H1 (cell line): ENCODE measurements at regions not wholly inside any gene's neighbourhood (a gene's known extent, or its start where the extent isn't known, plus 50 kb on each side); places are given as distances from the start of the nearest gene placed in this dataset.
A peak's percentile ranks its signal among the peaks of the same experiment; 100 is the strongest.

Experiments used
- CTCF ChIA-PET: fragments of 300-600 bp; sonication (Branson Sonifier 250); formaldehyde crosslinking; loops from one replicate; lab custom pipeline; 2021; ENCODE audit not compliant: partially characterized antibody; lab: Charles Lee
- POLR2A ChIA-PET: fragments of 300-600 bp; sonication (Branson Sonifier 250); formaldehyde crosslinking; loops from one replicate; lab custom pipeline; 2021; ENCODE audit warnings: inconsistent platforms; ENCODE audit not compliant: partially characterized antibody; lab: Charles Lee
- DNase-seq, 2 experiments: peaks; one replicate each; pipeline versions ENCODE4 v3.0.0 to v3.0.0-alpha.2; 2010 to 2022; ENCODE audit warnings: low spot score in 2 of 2, low read depth in 1 of 2, mixed read lengths in 1 of 2
- FAIRE-seq: peaks from 2 replicates; lab custom pipeline; 2011; peaks lifted over from hg19 to GRCh38; lab: Jason Lieb, UNC
- H2AFZ ChIP-seq: 2 replicates; pipeline ENCODE4 v1.8.1; 2012; ENCODE audit warnings: low read length, inconsistent platforms
- H2AK5ac ChIP-seq: 2 replicates; pipeline ENCODE4 v1.6.1; 2013; ENCODE audit warnings: low read depth, low read length
- H2BK120ac ChIP-seq: replicated peaks from 2 replicates; pipeline ENCODE3; 2013; ENCODE audit warnings: low read depth, low read length, inconsistent platforms
- H2BK12ac ChIP-seq: 2 replicates; pipeline ENCODE4 v1.6.1; 2013; ENCODE audit warnings: low read depth, low read length
- H2BK15ac ChIP-seq: 2 replicates; pipeline ENCODE4 v1.6.1; 2013; ENCODE audit warnings: low read length
- H2BK20ac ChIP-seq: 2 replicates; pipeline ENCODE4 v1.6.1; 2013; ENCODE audit warnings: low read length
- H2BK5ac ChIP-seq: 2 replicates; pipeline ENCODE4 v1.6.1; 2013; ENCODE audit warnings: low read depth, low read length
- H3K14ac ChIP-seq: 2 replicates; pipeline ENCODE4 v1.6.1; 2013; ENCODE audit warnings: inconsistent platforms; ENCODE audit not compliant: insufficient read length
- H3K18ac ChIP-seq: 2 replicates; pipeline ENCODE4 v1.6.1; 2013; ENCODE audit warnings: low read length; ENCODE audit errors: extremely low read depth
- H3K23ac ChIP-seq: 2 replicates; pipeline ENCODE4 v1.6.1; 2013; ENCODE audit warnings: inconsistent platforms; ENCODE audit not compliant: insufficient read length
- H3K23me2 ChIP-seq: 2 replicates; pipeline ENCODE4 v1.6.1; 2013; ENCODE audit warnings: low read depth, low read length
- H3K27ac ChIP-seq: 2 replicates; pipeline ENCODE4 v1.6.1; 2011; ENCODE audit warnings: low read depth, low read length, inconsistent platforms
- H3K27me3 ChIP-seq, 4 experiments: replicated peaks in 1 of 4; 1 replicate in 1 of 4; 2 replicates in 3 of 4; pipeline versions ENCODE4 v1.6.1 to v1.8.1; 2011 to 2013; ENCODE audit warnings: low read length in 3 of 4, mild to moderate bottlenecking in 3 of 4, inconsistent platforms in 2 of 4, mixed read lengths in 2 of 4, moderate library complexity in 1 of 4; ENCODE audit not compliant: control insufficient read depth in 3 of 4, insufficient read depth in 3 of 4; ENCODE audit errors: extremely low read depth in 1 of 4
- H3K36me3 ChIP-seq, 4 experiments: 2 replicates each; pipeline versions ENCODE4 v1.6.1 to v1.8.1; 2011 to 2013; ENCODE audit warnings: mild to moderate bottlenecking in 4 of 4, low read length in 3 of 4, moderate library complexity in 2 of 4, control low read depth in 1 of 4, inconsistent platforms in 1 of 4; ENCODE audit not compliant: insufficient read depth in 4 of 4, control insufficient read depth in 2 of 4
- H3K4ac ChIP-seq: replicated peaks from 2 replicates; pipeline ENCODE3; 2013; ENCODE audit warnings: low read length, low read depth, mixed read lengths, inconsistent platforms; ENCODE audit not compliant: insufficient read length
- H3K4me1 ChIP-seq, 4 experiments: replicated peaks in 1 of 4; 1 replicate in 1 of 4; 2 replicates in 3 of 4; pipeline versions ENCODE4 v1.6.1 to v1.8.1; 2011 to 2013; ENCODE audit warnings: low read length in 3 of 4, inconsistent platforms in 2 of 4, mixed read lengths in 1 of 4; ENCODE audit not compliant: insufficient read depth in 4 of 4, control insufficient read depth in 3 of 4
- H3K4me2 ChIP-seq, 2 experiments: 2 replicates each; pipeline versions ENCODE4 v1.6.1 to v1.8.1; 2011 to 2013; ENCODE audit warnings: low read depth in 2 of 2, low read length in 2 of 2, control low read depth in 1 of 2, inconsistent platforms in 1 of 2, mild to moderate bottlenecking in 1 of 2; ENCODE audit not compliant: insufficient read depth in 1 of 2
- H3K4me3 ChIP-seq, 4 experiments: fragments of 200-600, 300-600 bp in 1 of 4; sonication (generic), shearing (Covaris generic), sonication (Bioruptor Twin) in 1 of 4; 2 replicates each; pipeline versions ENCODE4 v1.5.1 to v1.8.1; 2011 to 2016; ENCODE audit warnings: low read length in 4 of 4, low read depth in 3 of 4, control low read depth in 2 of 4, inconsistent platforms in 2 of 4, mild to moderate bottlenecking in 2 of 4, mixed read lengths in 1 of 4, moderate library complexity in 1 of 4; ENCODE audit not compliant: insufficient read depth in 2 of 4; ENCODE audit errors: extremely low read depth in 1 of 4
- H3K56ac ChIP-seq: replicated peaks from 2 replicates; pipeline ENCODE3; 2013; ENCODE audit warnings: low read depth, mild to moderate bottlenecking, mixed read lengths, low read length, inconsistent platforms; ENCODE audit not compliant: insufficient read length
- H3K79me1 ChIP-seq: 2 replicates; pipeline ENCODE4 v1.6.1; 2013; ENCODE audit warnings: low read depth, low read length, control low read depth
- H3K79me2 ChIP-seq, 2 experiments: 2 replicates each; pipeline versions ENCODE4 v1.6.1 to v1.8.1; 2012 to 2013; ENCODE audit warnings: low read length in 2 of 2, mild to moderate bottlenecking in 2 of 2, inconsistent platforms in 1 of 2; ENCODE audit not compliant: insufficient read depth in 2 of 2, control insufficient read depth in 1 of 2
- H3K9ac ChIP-seq, 4 experiments: replicated peaks in 1 of 4; 1 replicate in 1 of 4; 2 replicates in 3 of 4; pipeline versions ENCODE4 v1.6.1 to v1.8.1; 2011 to 2013; ENCODE audit warnings: low read depth in 3 of 4, low read length in 3 of 4, control low read depth in 2 of 4, mild to moderate bottlenecking in 2 of 4, moderate library complexity in 2 of 4, inconsistent platforms in 1 of 4; ENCODE audit errors: extremely low read depth in 1 of 4
- H3K9me3 ChIP-seq, 2 experiments: 2 replicates each; pipeline versions ENCODE4 v1.6.1 to v1.8.1; 2012 to 2013; ENCODE audit warnings: mild to moderate bottlenecking in 2 of 2, moderate library complexity in 2 of 2, control low read depth in 1 of 2, inconsistent platforms in 1 of 2, low read depth in 1 of 2, low read length in 1 of 2, mixed read lengths in 1 of 2; ENCODE audit not compliant: insufficient read depth in 2 of 2
- H4K20me1 ChIP-seq, 2 experiments: replicated peaks in 1 of 2; 2 replicates each; pipeline versions ENCODE3 to v1.8.1; 2011 to 2013; ENCODE audit warnings: inconsistent platforms in 2 of 2, low read length in 2 of 2, mild to moderate bottlenecking in 1 of 2; ENCODE audit not compliant: insufficient read depth in 2 of 2, control insufficient read depth in 1 of 2
- H4K5ac ChIP-seq: 2 replicates; pipeline ENCODE4 v1.6.1; 2013; ENCODE audit warnings: low read length, low read depth, mixed read lengths, inconsistent platforms; ENCODE audit not compliant: insufficient read length
- H4K8ac ChIP-seq: 2 replicates; pipeline ENCODE4 v1.8.0; 2013; ENCODE audit warnings: mild to moderate bottlenecking, moderate library complexity, low read length, inconsistent platforms; ENCODE audit not compliant: insufficient read depth; ENCODE audit errors: extremely low read depth
- H4K91ac ChIP-seq: replicated peaks from 2 replicates; pipeline ENCODE3; 2013; ENCODE audit warnings: low read length, mixed read lengths, inconsistent platforms; ENCODE audit not compliant: insufficient read length
- BCL11A ChIP-seq, 2 experiments: IDR thresholded peaks; one replicate each; pipeline ENCODE4 v1.6.1; 2011; ENCODE audit warnings: low read depth in 2 of 2, low read length in 2 of 2, mild to moderate bottlenecking in 2 of 2
- CBX5 ChIP-seq: fragments of 300-800, 300-1000 bp; sonication (generic); IDR thresholded peaks from 2 replicates; pipeline ENCODE4 v1.7.1; 2016; ENCODE audit warnings: antibody characterized with exemption, low read length, low read depth
- CEBPB ChIP-seq: IDR thresholded peaks from 2 replicates; pipeline ENCODE4 v1.6.1; 2012; ENCODE audit warnings: low read depth, low read length
- MAFK ChIP-seq: IDR thresholded peaks from 2 replicates; pipeline ENCODE4 v1.6.1; 2012; ENCODE audit warnings: low read depth, mild to moderate bottlenecking, improper control_type of control experiment, low read length
- TAF1 ChIP-seq: IDR thresholded peaks from 2 replicates; pipeline ENCODE4 v1.6.1; 2011; ENCODE audit warnings: mild to moderate bottlenecking, low read depth, low read length
- WGBS, 2 experiments: shearing (Covaris generic) in 1 of 2; methylation state at CpG; one replicate each; pipeline versions ENCODE4 v1.1.6 to v1.1.7; 2013 to 2015; ENCODE audit warnings: low lambda C conversion rate in 2 of 2, mixed read lengths in 2 of 2, inconsistent platforms in 1 of 2, low coverage in 1 of 2, missing lambda C conversion rate in 1 of 2; ENCODE audit not compliant: insufficient replicate concordance in 2 of 2, insufficient coverage in 1 of 2, insufficient read length in 1 of 2; ENCODE audit errors: extremely low coverage in 1 of 2, missing lambda C conversion rate in 1 of 2; 5-methylcytosine and 5-hydroxymethylcytosine counted together

DNA sequence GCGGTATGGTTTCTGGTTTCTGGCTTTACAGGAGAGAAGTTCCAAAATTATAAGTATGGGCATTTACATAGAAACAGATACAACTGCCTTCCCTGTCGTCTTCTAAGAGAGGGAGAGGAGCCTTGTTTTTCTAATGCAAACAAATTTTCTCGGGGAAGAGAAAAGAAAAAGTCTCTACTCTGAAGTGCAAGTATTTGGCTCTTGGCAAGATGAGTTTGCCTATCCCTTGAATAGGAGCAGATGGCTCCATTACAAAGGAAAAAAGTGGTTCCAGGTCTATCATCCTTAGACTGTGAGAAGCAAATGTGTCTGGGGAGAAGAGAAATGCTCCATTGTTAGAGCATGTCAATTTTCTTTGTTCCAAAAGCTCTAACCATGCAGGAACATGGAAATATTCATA lies 455.6 kb downstream of the BUD13 start:
- no peak overlapping the region for H2AK5ac ChIP-seq
- H3K27ac ChIP-seq, result no peak overlapping the region
- H3K9ac ChIP-seq, result no peak overlapping the region
- no peak for DNase-seq
- TF ChIP-seq MAFK (no peak), TAF1 (no peak), BCL11A (IDR thresholded peaks at IDR 0.05; ENCODE audit: low read depth in 2 of 2, low read length in 2 of 2) (no peak), CEBPB (no peak), CBX5 (no peak)
- TF ChIP-seq, all 59 proteins: peak for 0
- 29% methylated on average over 3 of the region's 3 CpGs; no CpG with 5 or more reads in 1 of the 2 experiments for WGBS, 2 experiments
- Histone ChIP-seq H3K27me3 (no peaks in the 10 kb centered on the region), H2BK12ac (no peak overlapping the region), H3K9me3 (peaks cover 7 to 8% of the 10 kb centered on the region in 2 experiments), H3K56ac (no peak overlapping the region), H4K8ac (no peak overlapping the region), H4K20me1 (peaks cover 0 to 1% of the 10 kb centered on the region in 2 experiments), H3K36me3 (no peaks in the 10 kb centered on the region), H2AFZ (no peak overlapping the region), H3K14ac (no peak overlapping the region), H4K91ac (no peak overlapping the region), H3K4me1 (peaks cover 0 to 8% (median under 1%) of the 10 kb centered on the region in 4 experiments; a peak in 5 of 7 replicates), H3K23me2 (no peaks in the 10 kb centered on the region; the same call in 1 of the 2 replicates), H3K4me2 (peak overlapping the region; percentile 32 to 47; a peak in 2 of 4 replicates), H2BK15ac (no peak overlapping the region), H2BK120ac (no peak overlapping the region), H2BK5ac (no peak overlapping the region), H3K18ac (no peak overlapping the region), H3K4ac (no peak overlapping the region), H2BK20ac (no peak overlapping the region), H4K5ac (no peak overlapping the region), H3K79me2 (no peaks in the 10 kb centered on the region), H3K79me1 (no peaks in the 10 kb centered on the region), H3K23ac (no peak overlapping the region), H3K4me3 (no peak overlapping the region)
- no peak for FAIRE-seq
- CTCF ChIA-PET, result interaction anchor here (0.6 kb wide), 1 partner anchor 196 kb away, joined by 3 read pairs; no protein-coding TSS in a partner anchor
- POLR2A ChIA-PET, result no interaction called here
